Stimulated activated CD4-positive, alpha-beta T cell treated with anti-CD3 and anti-CD28 coated beads, Interleukin-2, amount 100 ng/mL, for 24 hours (primary cell): ENCODE measurements at regions not wholly inside any gene's neighbourhood (a gene's known extent, or its start where the extent isn't known, plus 50 kb on each side); places are given as distances from the start of the nearest gene placed in this dataset.
A peak's percentile ranks its signal among the peaks of the same experiment; 100 is the strongest.
"Not testable (repeated sequence)": the region's sequence is repeated elsewhere in the genome, so short reads cannot be mapped to it uniquely, and the experiment has no call there.

Experiments
- DNase-seq, 2 donors: peaks; one replicate each; pipeline ENCODE4 v3.0.0-alpha.2; 2020

DNA sequence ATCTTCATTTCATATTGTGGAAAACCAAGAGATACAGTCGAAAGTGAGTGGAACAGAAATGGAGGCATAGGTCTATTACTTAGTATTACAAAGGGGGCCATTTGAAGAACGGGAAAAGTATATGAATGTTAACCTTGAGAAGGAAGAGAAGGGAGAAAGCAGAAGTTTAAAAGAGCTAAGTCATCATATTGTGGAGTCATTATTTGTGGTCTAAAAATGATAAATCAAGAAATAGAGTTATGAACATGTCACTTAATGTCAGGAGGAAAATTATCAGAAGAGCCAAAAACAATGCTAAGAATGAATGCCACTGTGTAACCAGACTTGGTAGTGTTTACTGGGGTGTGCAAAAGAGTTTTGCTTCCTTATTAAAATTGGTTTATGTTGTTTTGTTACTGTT, 589.5 kb upstream of the LCORL start:
- no peak for DNase-seq

DNA sequence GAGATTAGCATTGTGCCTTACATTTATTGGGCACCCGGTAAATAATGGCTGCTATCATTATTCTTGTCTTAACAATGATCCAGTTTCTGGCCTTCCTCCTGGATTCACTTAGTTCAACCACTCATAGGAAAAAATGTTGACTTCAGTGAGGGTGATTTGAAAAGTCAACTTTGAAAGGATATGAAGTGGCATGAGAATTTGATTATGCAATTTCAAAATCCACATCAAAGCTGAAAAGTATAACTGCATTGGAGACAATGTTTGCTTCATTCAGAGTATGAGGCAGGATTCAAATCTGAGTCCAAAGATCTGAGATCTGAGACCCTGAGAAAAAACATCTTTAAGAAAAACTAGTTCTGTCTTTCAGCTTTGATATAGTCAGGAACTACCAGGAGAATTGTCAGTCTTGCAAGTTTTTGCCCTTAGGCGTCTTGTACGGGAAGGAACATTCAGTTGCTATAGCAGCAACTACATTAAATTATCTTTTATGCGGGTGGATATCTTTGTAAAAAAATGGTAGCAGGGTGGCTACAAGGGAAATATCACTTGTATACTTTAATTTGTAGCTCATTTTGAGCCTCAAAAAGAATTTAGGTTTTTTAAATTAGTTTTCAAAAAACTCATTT, 587.5 kb upstream of the LCORL start:
- no peak for DNase-seq

DNA sequence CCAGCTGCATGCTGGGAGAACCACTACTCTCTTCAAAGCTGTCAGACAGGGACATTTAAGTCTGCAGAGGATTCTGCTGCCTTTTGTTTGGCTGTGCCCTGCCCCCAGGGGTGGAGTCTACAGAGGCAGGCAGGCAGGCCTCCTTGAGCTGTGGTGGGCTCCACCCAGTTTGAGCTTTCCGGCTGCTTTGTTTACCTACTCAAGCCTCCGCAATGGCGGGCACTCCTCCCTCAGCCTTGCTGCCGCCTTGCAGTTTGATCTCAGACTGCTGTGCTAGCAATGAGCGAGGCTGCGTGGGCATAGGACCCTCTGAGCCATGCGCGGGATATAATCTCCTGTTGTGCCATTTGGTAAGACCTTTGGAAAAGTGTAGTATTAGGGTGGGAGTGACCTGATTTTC, 581.1 kb upstream of the LCORL start:
- not testable (repeated sequence) for DNase-seq

DNA sequence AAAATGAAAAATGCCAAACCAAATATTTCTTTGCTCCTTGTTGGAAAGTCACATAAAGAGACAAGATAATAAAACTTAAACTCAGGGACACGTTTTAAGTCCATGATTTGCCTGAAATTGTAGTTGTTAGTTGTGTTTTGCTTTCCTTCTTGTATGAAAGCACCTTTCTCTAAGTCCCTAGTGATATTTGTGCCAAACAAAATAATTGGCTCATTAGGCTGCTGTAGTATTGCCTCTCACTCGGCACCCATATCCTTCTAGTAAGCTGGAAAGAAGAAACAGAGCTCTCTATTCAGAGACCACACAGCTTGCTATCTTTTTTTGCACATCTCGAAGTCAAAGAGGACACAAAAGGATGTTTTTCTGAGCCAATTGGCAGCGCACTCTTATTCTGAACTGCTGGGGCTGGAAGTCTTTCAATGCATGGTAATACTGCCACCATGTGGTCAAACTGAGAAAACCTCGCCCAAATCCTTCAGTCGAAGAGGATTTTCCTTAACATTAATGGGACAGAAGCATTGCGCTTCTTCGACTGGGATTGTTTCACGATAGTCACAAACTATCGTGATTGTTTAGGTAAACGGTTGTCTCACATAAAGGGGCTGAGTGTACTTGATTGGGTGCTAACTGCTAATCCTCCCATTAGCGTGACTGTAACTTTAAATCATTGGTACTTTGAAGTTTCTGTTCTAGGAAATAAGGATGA, 571.9 kb upstream of the LCORL start:
- peak; percentile 30 to 54 for DNase-seq

DNA sequence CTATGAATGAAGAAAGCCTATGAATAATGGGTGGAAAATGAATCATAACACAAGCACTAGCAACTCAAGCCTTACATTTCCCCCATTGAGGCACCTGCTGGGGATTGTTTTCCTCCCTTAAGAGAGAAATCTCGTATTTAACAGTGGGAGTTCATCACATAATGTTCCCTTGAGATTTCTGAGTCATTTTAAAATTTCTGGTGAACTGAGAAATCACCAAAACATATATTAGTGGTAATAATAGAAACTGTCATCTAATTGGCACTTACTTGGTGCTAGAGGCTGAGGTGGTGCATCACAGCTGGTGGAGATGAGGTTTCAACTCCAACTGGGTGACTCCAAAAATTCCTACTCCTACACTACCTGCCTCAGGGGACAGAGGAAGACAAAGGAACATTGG, 561.3 kb upstream of the LCORL start:
- DNase-seq = no peak

DNA sequence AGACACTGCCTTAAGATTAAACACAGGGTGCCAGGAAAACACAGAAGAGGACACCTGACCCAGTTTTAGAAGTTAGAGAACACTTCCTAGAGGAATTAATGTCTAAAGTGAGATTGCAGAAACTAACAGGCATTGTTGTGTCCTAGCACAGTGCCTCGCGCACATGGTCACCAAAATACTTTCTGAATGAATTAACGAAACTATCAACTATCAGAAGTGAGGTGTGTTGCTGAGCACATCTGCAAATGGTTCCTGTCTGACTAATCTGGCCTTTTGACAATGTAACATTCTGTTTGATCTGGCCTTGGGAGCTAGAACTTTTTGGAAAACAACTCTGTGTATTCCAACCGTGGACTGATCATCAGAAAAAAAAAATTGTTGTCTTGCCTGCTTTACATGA, 556.8 kb upstream of the LCORL start:
- DNase-seq = no peak

DNA sequence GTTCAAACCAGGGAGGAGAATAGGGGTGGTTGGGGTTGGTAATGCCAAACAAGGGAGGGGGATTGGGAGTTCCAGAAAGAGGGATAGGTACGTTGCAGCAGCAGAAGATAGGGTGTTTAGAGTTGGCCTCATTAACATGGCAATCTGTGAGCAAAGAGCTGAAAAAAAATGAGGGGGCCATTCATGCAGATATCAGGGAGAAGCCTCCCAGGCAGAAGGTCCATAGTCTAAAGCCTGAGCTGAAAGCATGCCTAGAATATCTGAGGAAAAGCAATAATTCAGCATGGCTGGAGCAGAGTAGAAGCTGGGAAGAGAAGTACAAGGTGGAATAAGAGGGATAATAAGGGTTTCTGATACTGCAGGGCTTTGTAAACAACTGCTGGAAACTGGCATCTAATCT, 550.9 kb upstream of the LCORL start:
- DNase-seq = no peak

DNA sequence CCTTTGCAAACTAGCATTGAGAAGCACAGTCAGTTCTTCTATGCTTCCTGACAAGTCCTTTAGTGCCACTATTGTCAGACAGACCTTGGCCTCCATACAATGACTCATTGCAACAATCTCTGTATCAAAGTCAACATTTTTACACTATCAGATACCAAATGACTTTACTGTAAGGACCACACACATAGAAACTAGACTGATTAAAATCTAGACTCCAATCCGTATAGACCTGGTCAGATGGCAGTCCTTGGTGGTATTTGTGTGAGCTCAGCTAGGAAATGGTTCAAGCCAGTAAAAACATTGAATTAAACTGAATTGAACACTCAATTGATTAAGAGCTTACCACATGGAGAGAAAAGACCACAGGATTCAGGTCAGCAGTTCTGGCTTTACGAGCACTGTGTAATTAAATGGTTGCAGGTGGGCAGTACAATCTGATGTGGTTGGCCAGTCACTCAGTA, 549.8 kb upstream of the LCORL start:
- no peak for DNase-seq

DNA sequence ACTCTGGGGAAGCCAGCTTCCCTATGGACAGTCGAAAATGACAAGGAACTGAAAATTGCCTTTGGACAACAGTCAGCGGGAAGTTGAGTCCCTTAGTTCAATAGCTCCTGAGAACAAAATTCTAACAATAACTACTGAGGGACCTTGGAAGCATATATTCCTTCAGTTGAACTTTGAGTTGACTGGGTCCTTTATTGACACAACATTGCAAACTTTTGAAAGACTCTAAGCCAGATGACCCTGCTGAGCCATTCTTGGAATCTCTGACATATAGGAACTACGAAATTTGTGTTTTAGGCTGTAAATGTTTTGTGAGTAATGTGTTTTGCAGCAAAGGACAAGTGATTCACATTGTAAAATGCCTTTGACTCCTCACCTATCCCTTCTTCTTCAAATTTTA, 548.8 kb upstream of the LCORL start:
- DNase-seq = no peak

DNA sequence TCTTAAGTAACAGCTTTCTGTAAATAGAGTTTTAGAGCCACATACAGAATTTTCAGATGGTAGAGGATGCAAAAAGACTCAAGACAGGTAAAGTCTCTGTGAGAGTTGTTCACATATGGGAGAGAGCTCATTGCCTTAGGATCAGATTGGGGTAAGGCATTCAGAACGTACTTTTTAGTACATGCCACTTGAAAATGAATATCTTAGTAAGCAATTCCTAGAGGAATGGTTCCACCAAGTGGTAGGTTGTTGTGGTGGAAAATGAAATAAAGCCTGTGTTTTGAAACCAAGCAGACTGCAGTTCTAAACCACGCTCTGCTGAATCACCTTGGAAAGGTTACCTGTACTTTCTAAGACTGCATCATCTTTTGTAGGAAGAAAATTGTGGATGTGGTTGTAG, 547.0 kb upstream of the LCORL start:
- DNase-seq = no peak

DNA sequence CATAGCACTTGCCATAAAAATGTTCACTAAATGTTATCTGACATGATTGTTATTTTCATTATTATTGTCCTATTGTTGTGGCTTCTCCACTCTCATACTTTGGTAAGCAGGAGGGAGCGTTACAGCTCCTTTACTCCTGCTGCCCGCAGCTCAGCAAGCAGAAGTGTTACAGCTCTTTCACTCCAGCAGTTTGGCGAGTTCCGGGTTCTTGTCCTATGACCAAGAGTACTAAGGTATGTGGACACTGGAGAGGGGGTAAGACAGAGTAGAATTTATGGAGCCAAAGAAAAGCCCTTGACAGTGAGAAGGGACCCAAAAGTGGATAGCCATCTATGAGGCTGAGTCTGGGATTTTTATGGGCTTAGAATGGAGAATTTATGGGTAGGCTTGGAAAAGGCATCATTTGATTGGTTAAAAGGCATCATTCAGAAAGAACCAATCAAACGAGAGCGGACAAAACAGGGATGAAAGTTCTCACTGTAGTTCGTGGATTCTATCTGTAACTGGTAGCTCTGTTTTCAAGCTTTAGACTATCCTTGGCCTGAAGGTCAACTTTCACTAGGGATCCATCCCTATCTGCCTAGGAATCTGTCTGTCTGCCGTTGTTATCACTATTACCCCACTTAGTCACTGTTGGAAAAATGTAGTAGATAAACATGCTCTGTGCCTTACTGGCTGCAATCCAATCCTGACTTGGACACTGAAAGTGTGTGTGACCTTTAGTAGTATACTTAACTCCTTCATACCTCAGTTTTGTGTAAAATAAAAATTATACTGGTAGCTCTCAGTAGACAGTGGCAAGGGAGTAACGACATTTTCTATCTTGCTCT, 545.6 kb upstream of the LCORL start:
- DNase-seq = no peak

DNA sequence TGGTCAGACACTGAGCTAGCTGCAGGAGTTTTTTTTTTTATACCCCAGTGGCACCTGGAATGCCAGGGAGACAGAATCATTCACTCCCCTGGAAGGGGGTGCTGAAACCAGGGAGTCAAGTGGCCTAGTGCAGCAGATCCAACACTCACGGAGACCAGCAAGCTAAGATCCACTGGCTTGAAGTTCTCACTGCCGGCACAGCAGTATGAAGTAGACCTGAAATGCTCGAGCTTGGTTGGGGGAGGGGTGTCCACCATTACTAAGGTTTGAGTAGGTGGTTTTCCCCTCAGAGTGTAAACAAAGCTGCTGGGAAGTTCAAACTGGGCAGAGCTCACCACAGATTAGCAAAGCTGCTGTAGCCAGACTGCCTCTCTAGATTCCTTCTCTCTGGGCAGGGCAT, 537.9 kb upstream of the LCORL start:
- no peak for DNase-seq

DNA sequence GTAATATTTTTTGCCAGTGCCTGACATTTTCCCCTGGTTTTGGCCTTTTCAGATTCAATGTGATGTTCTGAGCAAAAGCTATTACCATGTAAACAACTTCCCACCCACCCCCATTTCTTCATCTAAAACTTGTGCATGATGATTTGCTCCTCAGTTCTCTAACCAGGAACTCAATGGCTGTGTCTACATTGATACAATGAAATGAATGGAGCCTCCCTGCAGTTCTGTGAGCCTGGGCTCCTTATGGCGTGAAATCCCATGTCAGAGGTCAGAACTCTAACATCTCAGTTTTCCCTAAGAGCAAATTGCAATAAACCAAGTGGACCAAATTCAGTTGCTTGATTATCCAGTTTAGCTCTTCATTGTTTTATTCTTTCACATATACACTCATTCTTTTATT, 534.8 kb upstream of the LCORL start:
- no peak for DNase-seq

DNA sequence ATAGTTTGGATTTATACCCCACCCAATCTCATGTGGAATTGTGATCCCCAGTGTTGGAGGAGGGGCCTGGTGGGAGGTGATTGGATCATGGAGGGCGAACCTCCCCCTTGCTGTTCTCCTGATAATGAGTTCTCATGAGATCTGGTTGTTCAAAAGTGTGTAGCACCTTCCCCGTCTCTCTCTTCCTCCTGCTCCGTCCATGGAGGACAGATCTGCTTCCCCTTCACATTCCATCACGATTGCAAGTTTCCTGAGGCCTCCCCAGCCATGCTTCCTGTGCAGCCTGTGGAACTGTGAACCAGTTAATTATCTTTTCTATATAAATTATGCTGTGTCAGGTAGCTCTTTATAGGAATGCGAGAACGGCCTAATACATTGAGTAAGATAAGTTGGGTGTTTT, 518.8 kb upstream of the LCORL start:
- no peak for DNase-seq

DNA sequence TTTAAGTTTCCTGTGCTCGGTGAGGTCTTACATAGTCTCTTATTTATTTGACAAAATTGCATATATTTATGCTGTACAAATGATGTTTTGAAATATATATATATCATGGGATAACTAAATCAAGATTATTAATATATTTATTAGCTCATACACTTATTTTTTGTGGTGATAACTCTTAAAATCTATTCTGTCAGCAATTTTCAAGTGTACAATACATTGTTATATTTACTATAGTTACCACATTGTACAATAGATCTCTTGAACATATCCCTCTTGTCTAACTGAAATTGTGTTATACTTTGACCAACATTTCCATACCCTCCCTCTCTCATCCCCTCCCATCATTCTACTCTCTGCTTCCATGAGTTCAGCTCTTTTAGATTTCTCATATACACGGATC, 516.6 kb upstream of the LCORL start:
- DNase-seq = no peak

DNA sequence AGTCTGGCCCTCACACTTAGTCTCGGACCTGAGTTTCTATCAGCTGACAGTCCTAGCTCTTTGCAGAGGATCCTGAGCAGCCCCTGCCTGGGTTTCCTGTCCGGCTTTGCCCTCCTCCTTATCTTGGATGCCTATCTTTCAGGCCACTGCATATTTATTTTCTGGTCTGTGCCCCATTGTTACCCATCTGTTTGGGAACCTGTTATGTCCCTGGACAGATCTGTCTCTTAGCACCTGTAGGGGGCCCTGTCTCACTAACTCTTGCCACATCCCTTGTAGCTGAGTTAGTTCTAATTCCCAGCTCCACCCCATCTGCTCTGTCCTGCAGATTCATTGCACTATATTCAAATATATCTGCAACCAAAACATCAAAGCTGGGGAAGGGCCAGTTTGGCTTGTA, 514.9 kb upstream of the LCORL start:
- DNase-seq = no peak

DNA sequence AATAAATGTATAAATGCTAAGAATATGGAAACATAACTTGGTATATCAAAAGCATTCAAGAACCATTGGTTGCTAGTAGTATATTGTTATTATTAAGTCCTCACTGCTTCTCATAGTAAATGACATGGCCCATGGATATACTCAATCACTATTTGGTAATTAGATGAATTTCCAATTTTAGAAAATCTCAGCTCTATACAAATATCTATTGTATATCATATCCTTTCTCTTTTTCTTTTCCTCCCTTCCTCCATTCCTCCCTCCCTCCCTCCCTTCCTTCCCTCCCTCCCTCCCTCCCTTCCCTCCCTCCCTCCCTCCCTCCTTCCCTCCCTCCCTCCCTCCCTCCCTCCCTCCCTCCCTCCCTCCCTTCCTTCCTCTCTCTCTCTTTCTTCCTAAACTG, 514.4 kb upstream of the LCORL start:
- no peak for DNase-seq

DNA sequence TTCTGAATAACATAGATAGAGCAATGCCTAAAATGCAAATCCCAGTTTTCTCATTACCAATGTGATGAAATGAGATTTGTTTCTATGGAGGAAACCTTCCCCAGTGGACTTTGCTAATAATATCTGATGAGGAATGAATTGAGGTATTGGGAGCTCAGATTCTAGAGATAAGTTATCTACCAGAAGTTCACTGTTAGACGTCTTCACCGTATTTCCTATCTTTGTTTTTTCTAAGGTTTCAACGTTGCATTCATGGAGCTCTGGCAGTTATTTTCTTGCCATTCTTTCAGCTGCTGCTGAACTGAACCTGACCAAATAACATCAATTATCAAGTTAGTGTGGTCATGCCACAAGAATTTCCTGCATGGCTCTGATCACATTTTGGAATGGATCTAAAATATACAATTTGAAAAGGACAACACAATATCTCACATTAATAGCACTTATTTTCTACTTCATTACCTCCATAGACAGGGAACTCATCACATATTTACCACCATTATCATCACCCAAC, 511.8 kb upstream of the LCORL start:
- no peak for DNase-seq

DNA sequence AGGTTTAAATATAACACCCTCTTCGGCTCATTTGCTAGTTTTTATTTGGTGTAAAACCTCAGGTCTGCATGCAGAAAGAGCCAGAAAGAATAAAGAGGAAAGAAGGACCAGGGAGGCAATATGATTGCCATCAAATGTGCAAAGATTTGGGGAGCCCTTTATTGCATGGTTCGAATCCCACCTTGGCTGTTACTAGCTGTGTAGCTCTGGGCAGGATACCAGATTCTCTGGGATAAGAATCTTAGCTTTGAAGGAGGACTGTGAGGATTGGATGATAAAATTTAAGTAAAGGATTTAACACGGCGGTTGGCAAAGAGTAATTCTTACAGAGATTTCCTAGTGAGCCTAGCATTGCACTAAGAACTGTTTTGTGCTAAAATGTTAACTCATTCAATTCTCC, 510.2 kb upstream of the LCORL start:
- no peak for DNase-seq

DNA sequence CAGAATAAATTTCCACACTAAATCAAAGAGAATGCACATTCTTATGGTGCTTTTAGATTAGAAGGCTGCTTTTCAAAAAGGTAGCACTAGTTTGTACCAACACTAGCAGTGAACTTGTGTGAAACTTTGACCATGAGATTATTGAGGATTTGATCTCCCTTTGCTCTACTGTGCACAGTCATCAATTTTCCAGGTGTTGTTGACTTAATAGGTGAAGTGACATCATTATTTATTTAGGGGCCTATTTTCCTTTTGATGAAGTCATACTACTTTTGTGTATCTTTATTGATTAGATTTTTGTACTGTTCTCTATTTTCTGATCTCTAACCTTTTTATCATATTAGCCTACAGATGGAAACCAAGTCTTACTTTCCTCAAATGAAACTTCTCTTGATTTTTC, 507.9 kb upstream of the LCORL start:
- DNase-seq = no peak

DNA sequence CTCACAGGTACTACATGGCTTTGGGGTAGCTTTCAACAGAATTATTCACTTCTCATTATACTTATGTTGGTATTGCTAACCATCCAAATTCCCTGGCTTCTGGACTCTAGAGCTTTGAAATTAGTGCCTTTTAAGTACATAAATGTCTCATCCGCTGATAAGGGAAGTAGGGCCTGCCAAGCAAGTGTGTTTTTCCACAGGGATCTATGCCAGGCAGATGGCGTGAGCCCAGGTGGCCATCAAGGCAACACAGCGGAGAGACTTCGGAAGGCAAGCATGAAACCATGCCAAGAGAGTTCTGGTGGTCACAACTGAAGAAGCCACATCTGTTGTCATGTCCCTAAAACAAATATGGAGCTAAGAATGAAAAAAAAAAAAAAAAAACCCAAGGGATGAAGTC, 503.1 kb upstream of the LCORL start:
- no peak for DNase-seq

DNA sequence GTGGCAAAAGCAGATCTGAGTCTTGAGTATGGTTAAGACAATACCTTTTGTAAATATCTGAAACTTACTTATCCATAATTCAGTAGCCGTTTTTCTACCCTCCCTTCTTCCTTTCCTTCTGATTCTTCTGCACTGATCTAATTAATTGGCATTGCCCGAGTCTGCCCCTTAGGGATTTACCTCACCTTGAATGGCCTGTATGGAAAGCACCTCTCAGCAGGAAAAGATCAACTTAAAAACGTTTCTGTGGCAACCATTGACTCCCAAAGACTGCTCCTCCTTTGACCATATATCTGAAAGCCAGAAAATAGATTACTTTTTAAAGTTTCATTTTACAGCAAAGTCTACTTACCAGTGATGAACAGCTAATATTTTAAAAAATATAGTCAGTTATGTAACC, 496.5 kb upstream of the LCORL start:
- DNase-seq = no peak

DNA sequence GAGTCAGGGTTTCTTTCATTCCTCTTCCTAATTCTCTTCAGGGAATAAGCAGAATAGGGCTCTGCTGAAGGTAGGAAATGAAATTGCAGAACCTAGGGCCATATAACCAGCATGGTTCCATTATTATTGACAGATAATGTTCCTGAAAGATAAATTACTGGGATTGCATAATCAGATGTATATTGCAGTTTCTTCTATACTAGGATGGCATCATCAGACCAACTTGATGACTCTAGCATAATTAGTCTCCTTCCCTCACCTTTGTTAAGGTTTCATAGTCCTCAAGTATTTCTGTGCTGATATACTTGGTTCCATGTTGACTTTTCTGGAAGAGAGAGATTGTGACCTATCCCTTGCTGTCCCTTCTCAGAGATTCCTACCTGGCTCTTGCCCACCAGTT, 492.3 kb upstream of the LCORL start:
- no peak for DNase-seq

DNA sequence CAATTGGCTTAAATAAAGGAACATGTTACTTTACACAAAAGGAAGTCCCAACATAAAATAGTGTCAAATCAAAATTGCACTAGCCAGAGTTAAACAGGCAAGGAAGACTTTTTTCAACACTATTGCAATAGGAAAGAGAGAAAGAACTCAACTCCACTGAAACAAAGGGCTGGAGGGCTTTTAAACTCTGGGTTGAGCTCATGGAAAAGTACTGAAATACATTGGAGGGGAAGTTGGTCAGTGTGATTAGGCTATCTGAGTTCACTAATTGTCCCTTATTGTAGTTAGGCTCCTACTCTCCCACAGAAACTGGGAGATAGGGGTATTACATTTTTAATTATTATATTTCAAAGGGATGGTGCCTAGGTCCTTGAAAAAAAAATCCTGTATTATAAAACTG, 491.2 kb upstream of the LCORL start:
- no peak for DNase-seq
